IMR-90 (cell line): ENCODE measurements at regions not wholly inside any gene's neighbourhood (a gene's known extent, or its start where the extent isn't known, plus 50 kb on each side); places are given as distances from the start of the nearest gene placed in this dataset.

Experiments used
- ATAC-seq: fragments of 200-7000 bp; cut with Tn5 transposase; 2 replicates; pipeline ENCODE4 v1.9.1; 2020; ENCODE audit warnings: low read depth, mild to moderate bottlenecking, moderate library complexity
- BruUV-seq: library from RNA; stranded (reverse); fragments of 400-500 nt; replicated peaks from 2 replicates; lab custom pipeline; 2021; lab: Mats Ljungman, UMichigan
- CTCF ChIA-PET: fragments of 300-600 bp; formaldehyde crosslinking; extraction: SDS; loops from one replicate; lab custom pipeline; 2021; ENCODE audit warnings: antibody characterized with exemption; lab: Yijun Ruan, JAX
- POLR2A ChIA-PET: fragments of 300-600 bp; sonication (Branson Sonifier 250); formaldehyde crosslinking; loops from one replicate; lab custom pipeline; 2022; ENCODE audit warnings: antibody characterized with exemption; ENCODE audit not compliant: unreplicated experiment; lab: Charles Lee
- DNase-seq: peaks from one replicate; pipeline ENCODE4 v3.0.0; 2013
- H2AFZ ChIP-seq: replicated peaks from 2 replicates; pipeline ENCODE3; 2013; ENCODE audit warnings: low read length, mild to moderate bottlenecking; ENCODE audit not compliant: poor library complexity
- H2AK5ac ChIP-seq: 2 replicates; pipeline ENCODE4 v1.6.1; 2013; ENCODE audit warnings: low read depth, low read length, inconsistent platforms
- H2AK9ac ChIP-seq: replicated peaks from 2 replicates; pipeline ENCODE3; 2013; ENCODE audit warnings: mild to moderate bottlenecking, low read depth, low read length, moderate library complexity; ENCODE audit not compliant: poor library complexity
- H2BK120ac ChIP-seq: 2 replicates; pipeline ENCODE4 v1.6.1; 2013; ENCODE audit warnings: low read depth, low read length, inconsistent platforms
- H2BK15ac ChIP-seq: 3 replicates; pipeline ENCODE4 v1.6.1; 2013; ENCODE audit warnings: low read depth, low read length, inconsistent platforms
- H2BK20ac ChIP-seq: 2 replicates; pipeline ENCODE4 v1.6.1; 2013; ENCODE audit warnings: low read depth, mild to moderate bottlenecking, inconsistent platforms, low read length, moderate library complexity
- H2BK5ac ChIP-seq: 2 replicates; pipeline ENCODE4 v1.6.1; 2013; ENCODE audit warnings: mild to moderate bottlenecking, low read depth, low read length, inconsistent platforms; ENCODE audit not compliant: poor library complexity, severe bottlenecking
- H3K14ac ChIP-seq: replicated peaks from 2 replicates; pipeline ENCODE4 v1.6.1; 2013; ENCODE audit warnings: low read depth, low read length, inconsistent platforms
- H3K18ac ChIP-seq: 2 replicates; pipeline ENCODE4 v1.6.1; 2013; ENCODE audit warnings: low read depth, low read length, control low read depth
- H3K23ac ChIP-seq: 2 replicates; pipeline ENCODE4 v1.6.1; 2013; ENCODE audit warnings: low read depth, low read length, inconsistent platforms
- H3K27ac ChIP-seq: 2 replicates; pipeline ENCODE4 v1.5.1; 2013; ENCODE audit warnings: mild to moderate bottlenecking, control low read depth, low read length; ENCODE audit not compliant: insufficient read depth
- H3K27me3 ChIP-seq: 2 replicates; pipeline ENCODE4 v1.6.1; 2013; ENCODE audit warnings: low read length; ENCODE audit not compliant: control insufficient read depth, insufficient read depth
- H3K36me3 ChIP-seq: 2 replicates; pipeline ENCODE4 v1.6.1; 2013; ENCODE audit warnings: low read length, mixed read lengths; ENCODE audit not compliant: control insufficient read depth, insufficient read depth
- H3K4ac ChIP-seq: 2 replicates; pipeline ENCODE4 v1.6.1; 2013; ENCODE audit warnings: low read depth, low read length, inconsistent platforms
- H3K4me1 ChIP-seq: 2 replicates; pipeline ENCODE4 v1.6.1; 2013; ENCODE audit warnings: low read length, mixed read lengths; ENCODE audit not compliant: control insufficient read depth, insufficient read depth
- H3K4me2 ChIP-seq: 2 replicates; pipeline ENCODE4 v1.6.1; 2013; ENCODE audit warnings: low read depth, mild to moderate bottlenecking, control low read depth, low read length, moderate library complexity
- H3K4me3 ChIP-seq: 2 replicates; pipeline ENCODE4 v1.5.1; 2013; ENCODE audit warnings: low read depth, mild to moderate bottlenecking, control low read depth, low read length, moderate library complexity; ENCODE audit not compliant: insufficient read depth
- H3K56ac ChIP-seq: 2 replicates; pipeline ENCODE4 v1.6.1; 2013; ENCODE audit warnings: low read length, inconsistent platforms; ENCODE audit not compliant: insufficient read depth; ENCODE audit errors: extremely low read depth
- H3K79me1 ChIP-seq, 2 experiments: 2 replicates each; pipeline ENCODE4 v1.6.1; 2013; ENCODE audit warnings: low read length in 2 of 2, inconsistent platforms in 1 of 2, low read depth in 1 of 2
- H3K9ac ChIP-seq: 2 replicates; pipeline ENCODE4 v1.6.1; 2013; ENCODE audit warnings: low read depth, low read length, control low read depth
- H3K9me1 ChIP-seq: 2 replicates; pipeline ENCODE4 v1.6.1; 2013; ENCODE audit warnings: low read length, inconsistent platforms; ENCODE audit not compliant: insufficient read depth
- H3K9me3 ChIP-seq: 2 replicates; pipeline ENCODE4 v1.6.1; 2013; ENCODE audit warnings: low read length; ENCODE audit not compliant: control insufficient read depth, insufficient read depth
- H4K20me1 ChIP-seq: 2 replicates; pipeline ENCODE4 v1.6.1; 2013; ENCODE audit warnings: low read length, inconsistent platforms; ENCODE audit not compliant: insufficient read depth
- H4K5ac ChIP-seq: 2 replicates; pipeline ENCODE4 v1.6.1; 2013; ENCODE audit warnings: mild to moderate bottlenecking, low read depth, low read length, control low read depth
- H4K8ac ChIP-seq, 2 experiments: 2 replicates each; pipeline ENCODE4 v1.6.1; 2013; ENCODE audit warnings: low read depth in 2 of 2, low read length in 2 of 2, control low read depth in 1 of 2, inconsistent platforms in 1 of 2
- H4K91ac ChIP-seq: 2 replicates; pipeline ENCODE4 v1.6.1; 2013; ENCODE audit warnings: low read depth, low read length, inconsistent platforms; ENCODE audit not compliant: insufficient read depth
- CEBPB ChIP-seq: IDR thresholded peaks from 2 replicates; pipeline ENCODE4 v1.6.1; 2012; ENCODE audit warnings: low read depth, low read length, improper control_type of control experiment
- FOS ChIP-seq: fragments of 150-350 bp; IDR thresholded peaks from 2 replicates; pipeline ENCODE4 v1.6.1; 2016; ENCODE audit warnings: low read depth, low read length
- MXI1 ChIP-seq: IDR thresholded peaks from 2 replicates; pipeline ENCODE4 v1.6.1; 2012; ENCODE audit warnings: low read depth, mild to moderate bottlenecking, low read length, moderate library complexity, borderline replicate concordance
- RCOR1 ChIP-seq: IDR thresholded peaks from 2 replicates; pipeline ENCODE4 v1.6.1; 2012; ENCODE audit warnings: mild to moderate bottlenecking, low read length, improper control_type of control experiment; ENCODE audit not compliant: insufficient replicate concordance
- WGBS, 2 experiments: methylation state at CpG; one replicate each; pipeline versions ENCODE4 v1.1.5 to v1.1.7; 2013; ENCODE audit warnings: missing lambda C conversion rate in 2 of 2; ENCODE audit not compliant: insufficient read length in 1 of 2; ENCODE audit errors: extremely low coverage in 2 of 2; 5-methylcytosine and 5-hydroxymethylcytosine counted together
- dilution Hi-C: fragments of 300-500 bp; cut with HindIII; formaldehyde crosslinking; loops from one replicate; pipeline ENCODE4 v1.14.3; 2018; ENCODE audit warnings: low sequenced_read_pairs; ENCODE audit not compliant: unreplicated experiment
- in situ Hi-C: fragments of 300-500 bp; cut with MboI; formaldehyde crosslinking; loops from 3 replicates; pipeline ENCODE4 v1.14.3; 2019; ENCODE audit warnings: low sequenced_read_pairs, inconsistent platforms, mixed read lengths
- intact Hi-C: fragments of 100-400 bp; cut with micrococcal nuclease; formaldehyde crosslinking; loops from 2 replicates; pipeline ENCODE4 v1.10.0; 2022
- TF ChIP-seq, protein P1 (sequence below): fragments of 150-350 bp; IDR thresholded peaks from 2 replicates; pipeline ENCODE4 v1.6.1; 2017; ENCODE audit warnings: mild to moderate bottlenecking, antibody characterized with exemption, low read length, low read depth
- TF ChIP-seq, protein P2 (sequence below): fragments of 150-350 bp; IDR thresholded peaks from 2 replicates; pipeline ENCODE4 v1.6.1; 2016; ENCODE audit warnings: low read depth, mild to moderate bottlenecking, low read length, moderate library complexity, borderline replicate concordance

DNA sequence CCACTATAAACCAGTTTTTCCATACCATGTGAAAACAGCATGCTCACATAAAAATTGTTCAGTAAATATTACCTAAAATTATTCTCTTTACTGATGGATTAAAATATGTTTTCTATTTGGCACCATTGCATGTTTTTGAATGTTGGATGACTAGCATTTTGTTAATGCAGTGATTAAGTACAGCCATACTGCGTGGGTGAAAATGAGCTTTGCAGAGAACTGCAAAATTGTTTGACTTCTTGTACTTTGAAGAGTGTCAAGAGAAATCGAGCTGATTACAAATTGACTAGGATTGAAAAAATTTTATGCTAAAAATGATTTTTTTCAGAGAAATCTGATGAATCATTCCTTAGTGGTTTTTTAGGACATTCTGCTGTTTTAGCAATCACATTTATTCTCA is 452.9 kb downstream of the RPL10L start:
- H2AK9ac ChIP-seq = no peak overlapping the region
- no peak overlapping the region for H2BK20ac ChIP-seq
- in situ Hi-C loops (no loop called here), intact Hi-C loops (no loop called here), dilution Hi-C loops (no loop called here)
- no peak overlapping the region for H3K56ac ChIP-seq
- ChIA-PET CTCF (interaction anchor here (0.5 kb wide), 1 partner anchor 24 kb away, joined by 3 read pairs; no protein-coding TSS in a partner anchor), POLR2A (no interaction called here)
- no peak overlapping the region for H3K18ac ChIP-seq
- H3K4me3 ChIP-seq = no peak overlapping the region
- no peak overlapping the region for H3K14ac ChIP-seq
- H3K36me3 ChIP-seq = no peaks in the 10 kb centered on the region
- H4K5ac ChIP-seq = no peak overlapping the region
- BruUV-seq = no TSS peak
- H3K4me1 ChIP-seq = no peaks in the 10 kb centered on the region
- TF ChIP-seq MXI1 = no peak
- TF ChIP-seq, protein P1, sequence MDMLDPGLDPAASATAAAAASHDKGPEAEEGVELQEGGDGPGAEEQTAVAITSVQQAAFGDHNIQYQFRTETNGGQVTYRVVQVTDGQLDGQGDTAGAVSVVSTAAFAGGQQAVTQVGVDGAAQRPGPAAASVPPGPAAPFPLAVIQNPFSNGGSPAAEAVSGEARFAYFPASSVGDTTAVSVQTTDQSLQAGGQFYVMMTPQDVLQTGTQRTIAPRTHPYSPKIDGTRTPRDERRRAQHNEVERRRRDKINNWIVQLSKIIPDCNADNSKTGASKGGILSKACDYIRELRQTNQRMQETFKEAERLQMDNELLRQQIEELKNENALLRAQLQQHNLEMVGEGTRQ = no peak
- TF ChIP-seq, protein P2, sequence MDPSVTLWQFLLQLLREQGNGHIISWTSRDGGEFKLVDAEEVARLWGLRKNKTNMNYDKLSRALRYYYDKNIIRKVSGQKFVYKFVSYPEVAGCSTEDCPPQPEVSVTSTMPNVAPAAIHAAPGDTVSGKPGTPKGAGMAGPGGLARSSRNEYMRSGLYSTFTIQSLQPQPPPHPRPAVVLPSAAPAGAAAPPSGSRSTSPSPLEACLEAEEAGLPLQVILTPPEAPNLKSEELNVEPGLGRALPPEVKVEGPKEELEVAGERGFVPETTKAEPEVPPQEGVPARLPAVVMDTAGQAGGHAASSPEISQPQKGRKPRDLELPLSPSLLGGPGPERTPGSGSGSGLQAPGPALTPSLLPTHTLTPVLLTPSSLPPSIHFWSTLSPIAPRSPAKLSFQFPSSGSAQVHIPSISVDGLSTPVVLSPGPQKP = no peak
- no peak for TF ChIP-seq RCOR1
- no peak for TF ChIP-seq CEBPB
- TF ChIP-seq FOS = no peak
- H3K9me3 ChIP-seq = peaks cover 8% of the 10 kb centered on the region
- WGBS, 2 experiments = 17% methylated on average over 1 of the region's 2 CpGs; no CpG with 5 or more reads in 1 of the 2 experiments
- no peak for ATAC-seq
- H3K9me1 ChIP-seq = no peaks in the 10 kb centered on the region
- H2BK5ac ChIP-seq = no peak overlapping the region
- no peak for DNase-seq
- H2AFZ ChIP-seq = no peak overlapping the region
- no peaks in the 10 kb centered on the region for H3K79me1 ChIP-seq
- no peak overlapping the region for H2BK15ac ChIP-seq
- H2BK120ac ChIP-seq = no peak overlapping the region
- H2AK5ac ChIP-seq = no peak overlapping the region
- no peak overlapping the region for H3K27ac ChIP-seq
- H3K4ac ChIP-seq = no peak overlapping the region
- no peak overlapping the region for H4K91ac ChIP-seq
- no peaks in the 10 kb centered on the region for H4K20me1 ChIP-seq
- H3K27me3 ChIP-seq = no peaks in the 10 kb centered on the region
- H3K4me2 ChIP-seq = no peak overlapping the region
- H4K8ac ChIP-seq = no peak overlapping the region
- H3K23ac ChIP-seq = no peak overlapping the region
- H3K9ac ChIP-seq = no peak overlapping the region
